Right atrium auricular region (tissue), 2 donors: ENCODE measurements at regions not wholly inside any gene's neighbourhood (a gene's known extent, or its start where the extent isn't known, plus 50 kb on each side); places are given as distances from the start of the nearest gene placed in this dataset.

ENCODE experiments used
- DNase-seq: peaks from one replicate; pipeline ENCODE4 v3.0.0-alpha.2; 2019; ENCODE audit warnings: low spot score
- H3K27ac ChIP-seq, 2 donors: fragments of 200-600 bp; sonication (generic); 1 replicate in 1 of 2; 2 replicates in 1 of 2; pipeline ENCODE4 v1.5.1; 2016 to 2019
- H3K27me3 ChIP-seq, 2 donors: fragments of 200-600 bp; sonication (generic); one replicate each; pipeline versions ENCODE4 v1.5.1 to v1.6.0; 2017 to 2019
- H3K36me3 ChIP-seq: fragments of 200-600 bp; sonication (generic); one replicate; pipeline ENCODE4 v1.5.1; 2016
- H3K4me1 ChIP-seq, 2 donors: fragments of 200-600 bp; sonication (generic); one replicate each; pipeline versions ENCODE4 v1.5.1 to v1.6.0; 2017 to 2019
- H3K4me3 ChIP-seq, 2 donors: fragments of 200-600 bp; sonication (generic); 1 replicate in 1 of 2; 2 replicates in 1 of 2; pipeline ENCODE4 v1.5.1; 2017 to 2019; ENCODE audit warnings: mild to moderate bottlenecking in 1 of 2, moderate library complexity in 1 of 2
- H3K9me3 ChIP-seq, 2 donors: fragments of 200-600 bp; sonication (generic); one replicate each; pipeline ENCODE4 v1.5.1; 2019
- TF ChIP-seq, protein P1 (sequence below), 2 donors: fragments of 200-600 bp; sonication (generic); IDR thresholded peaks; one replicate each; pipeline ENCODE4 v1.5.1; 2019; ENCODE audit warnings: antibody characterized with exemption in 2 of 2

DNA sequence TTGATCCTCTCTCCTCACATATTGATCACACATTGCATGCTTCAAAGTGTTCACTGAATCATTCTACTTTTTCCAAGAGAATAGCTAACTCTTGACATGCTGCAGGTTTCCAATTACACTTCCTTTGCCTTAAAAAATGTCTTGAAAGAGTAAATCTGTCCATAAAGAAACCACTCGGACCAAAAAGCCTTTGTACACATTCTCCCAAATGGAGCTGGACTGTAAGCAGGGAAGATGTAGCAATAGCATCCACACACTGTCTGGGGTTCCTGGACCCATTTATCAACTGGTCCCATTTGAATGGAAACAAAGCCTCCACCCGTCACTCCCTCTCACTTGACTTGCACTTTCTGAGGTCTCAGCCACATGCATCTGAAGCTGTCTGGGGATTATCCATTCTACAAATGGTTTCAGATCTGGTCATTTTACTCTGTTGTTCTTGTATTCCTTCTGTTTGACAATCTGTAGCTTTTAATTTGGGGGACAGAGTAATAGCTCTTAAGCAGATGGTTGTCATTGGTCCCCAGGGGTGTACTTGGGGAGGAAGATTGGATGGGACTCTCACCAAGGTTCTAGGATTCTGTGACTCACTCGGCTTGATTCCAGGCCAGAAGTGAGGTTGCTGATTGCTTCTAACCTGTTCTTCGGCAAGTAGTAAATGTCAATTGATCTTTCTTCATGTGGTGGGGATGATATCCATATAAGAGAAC lies 203.5 kb downstream of the HIBADH start:
- TF ChIP-seq, protein P1, sequence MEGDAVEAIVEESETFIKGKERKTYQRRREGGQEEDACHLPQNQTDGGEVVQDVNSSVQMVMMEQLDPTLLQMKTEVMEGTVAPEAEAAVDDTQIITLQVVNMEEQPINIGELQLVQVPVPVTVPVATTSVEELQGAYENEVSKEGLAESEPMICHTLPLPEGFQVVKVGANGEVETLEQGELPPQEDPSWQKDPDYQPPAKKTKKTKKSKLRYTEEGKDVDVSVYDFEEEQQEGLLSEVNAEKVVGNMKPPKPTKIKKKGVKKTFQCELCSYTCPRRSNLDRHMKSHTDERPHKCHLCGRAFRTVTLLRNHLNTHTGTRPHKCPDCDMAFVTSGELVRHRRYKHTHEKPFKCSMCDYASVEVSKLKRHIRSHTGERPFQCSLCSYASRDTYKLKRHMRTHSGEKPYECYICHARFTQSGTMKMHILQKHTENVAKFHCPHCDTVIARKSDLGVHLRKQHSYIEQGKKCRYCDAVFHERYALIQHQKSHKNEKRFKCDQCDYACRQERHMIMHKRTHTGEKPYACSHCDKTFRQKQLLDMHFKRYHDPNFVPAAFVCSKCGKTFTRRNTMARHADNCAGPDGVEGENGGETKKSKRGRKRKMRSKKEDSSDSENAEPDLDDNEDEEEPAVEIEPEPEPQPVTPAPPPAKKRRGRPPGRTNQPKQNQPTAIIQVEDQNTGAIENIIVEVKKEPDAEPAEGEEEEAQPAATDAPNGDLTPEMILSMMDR (IDR thresholded peaks at IDR 0.05): no peak
- no peak for DNase-seq
- Histone ChIP-seq H3K9me3 (no peaks in the 10 kb centered on the region), H3K27me3 (no peaks in the 10 kb centered on the region), H3K4me1 (no peaks in the 10 kb centered on the region), H3K27ac (peak overlapping the region in 1 of 2 donors; percentile 23), H3K36me3 (no peaks in the 10 kb centered on the region), H3K4me3 (no peak overlapping the region)

- no peak overlapping the region for H3K27ac ChIP-seq
- TF ChIP-seq, protein P1 (IDR thresholded peaks at IDR 0.05): no peak
Observed at GRCh38 chr7:27459731-27460053, 203.0 kb downstream of the HIBADH start.

GRCh38 chr7:27462575-27463270 lies 200.0 kb downstream of the HIBADH start:
- TF ChIP-seq, protein P1 (IDR thresholded peaks at IDR 0.05): no peak
- H3K27me3 ChIP-seq: no peaks in the 10 kb centered on the region
- H3K36me3 ChIP-seq: no peaks in the 10 kb centered on the region
- H3K4me1 ChIP-seq: no peaks in the 10 kb centered on the region
- no peak overlapping the region for H3K27ac ChIP-seq
- no peak overlapping the region for H3K4me3 ChIP-seq
- H3K9me3 ChIP-seq: no peaks in the 10 kb centered on the region
- DNase-seq: no peak

More at GRCh38 chr7:27459731-27460053, 203.0 kb downstream of the HIBADH start:
- no peaks in the 10 kb centered on the region for H3K4me1 ChIP-seq
- no peaks in the 10 kb centered on the region for H3K9me3 ChIP-seq
- H3K36me3 ChIP-seq: no peaks in the 10 kb centered on the region
- H3K4me3 ChIP-seq: no peak overlapping the region
- no peak for DNase-seq
- no peaks in the 10 kb centered on the region for H3K27me3 ChIP-seq

- no peaks in the 10 kb centered on the region for H3K27me3 ChIP-seq
Observed at GRCh38 chr7:27464970-27465369, 197.7 kb downstream of the HIBADH start.

DNA sequence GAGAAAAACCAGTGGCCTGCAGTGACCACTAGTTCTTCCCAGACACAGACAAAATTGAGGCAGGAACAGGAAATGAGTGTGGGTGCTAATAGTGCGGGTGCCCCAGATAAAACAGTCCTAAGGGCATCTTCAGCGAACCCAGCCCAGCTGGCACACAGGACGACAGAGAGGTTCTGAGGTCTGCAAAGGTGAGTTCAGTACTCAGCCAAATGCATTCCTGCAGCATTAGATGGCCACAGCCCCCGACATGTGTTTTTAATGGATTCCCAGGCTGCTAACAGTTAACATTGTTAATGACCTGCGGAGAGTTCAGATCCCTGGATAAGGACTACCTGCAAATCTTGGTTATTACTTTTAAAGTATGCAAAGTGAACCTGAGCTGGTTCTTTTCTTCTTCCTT lies 196.0 kb downstream of the HIBADH start:
- H3K4me3 ChIP-seq: no peak overlapping the region
- no peaks in the 10 kb centered on the region for H3K9me3 ChIP-seq
- H3K4me1 ChIP-seq: no peaks in the 10 kb centered on the region
- no peaks in the 10 kb centered on the region for H3K36me3 ChIP-seq
- H3K27ac ChIP-seq: no peak overlapping the region
- H3K27me3 ChIP-seq: no peaks in the 10 kb centered on the region
- TF ChIP-seq, protein P1 (IDR thresholded peaks at IDR 0.05): no peak
- no peak for DNase-seq

More at GRCh38 chr7:27464970-27465369, 197.7 kb downstream of the HIBADH start:
- no peak overlapping the region for H3K4me3 ChIP-seq
- no peaks in the 10 kb centered on the region for H3K9me3 ChIP-seq
- H3K36me3 ChIP-seq: no peaks in the 10 kb centered on the region
- no peak for DNase-seq
- TF ChIP-seq, protein P1 (IDR thresholded peaks at IDR 0.05): no peak
- H3K4me1 ChIP-seq: no peaks in the 10 kb centered on the region
- no peak overlapping the region for H3K27ac ChIP-seq
